ENCODE measurements at regions not wholly inside any gene's neighbourhood (a gene's known extent, or its start where the extent isn't known, plus 50 kb on each side); places are given as distances from the start of the nearest gene placed in this dataset.
"Not testable (repeated sequence)": the region's sequence is repeated elsewhere in the genome, so short reads cannot be mapped to it uniquely, and the experiment has no call there.

DNA sequence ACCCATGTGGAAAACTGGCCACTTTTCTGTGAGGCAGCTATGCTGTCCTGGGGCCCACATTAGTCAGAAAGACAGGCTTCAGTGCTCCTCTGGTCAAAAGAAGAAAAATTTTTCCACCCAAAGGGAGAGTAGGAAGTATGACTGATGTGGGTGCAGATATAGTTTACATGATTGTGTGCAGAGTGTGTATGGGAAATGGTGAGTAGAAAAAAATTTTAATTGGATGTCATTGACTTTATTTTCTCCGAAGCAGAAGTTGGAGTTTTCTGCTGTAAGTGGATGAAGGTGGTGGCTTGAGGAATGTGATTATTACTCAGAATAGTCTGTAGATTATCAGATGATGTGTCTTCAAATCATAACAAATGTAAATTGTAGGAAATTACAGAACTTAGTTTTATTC, 241.5 kb upstream of the IGFBP7 start:
- H3K27ac ChIP-seq: no peak overlapping the region
- TF ChIP-seq POLR2A (IDR thresholded peaks at IDR 0.05) (no peak), POLR2AphosphoS5 (IDR thresholded peaks at IDR 0.05) (no peak), EP300 (IDR thresholded peaks at IDR 0.05) (no peak)
- TF ChIP-seq, protein P1, sequence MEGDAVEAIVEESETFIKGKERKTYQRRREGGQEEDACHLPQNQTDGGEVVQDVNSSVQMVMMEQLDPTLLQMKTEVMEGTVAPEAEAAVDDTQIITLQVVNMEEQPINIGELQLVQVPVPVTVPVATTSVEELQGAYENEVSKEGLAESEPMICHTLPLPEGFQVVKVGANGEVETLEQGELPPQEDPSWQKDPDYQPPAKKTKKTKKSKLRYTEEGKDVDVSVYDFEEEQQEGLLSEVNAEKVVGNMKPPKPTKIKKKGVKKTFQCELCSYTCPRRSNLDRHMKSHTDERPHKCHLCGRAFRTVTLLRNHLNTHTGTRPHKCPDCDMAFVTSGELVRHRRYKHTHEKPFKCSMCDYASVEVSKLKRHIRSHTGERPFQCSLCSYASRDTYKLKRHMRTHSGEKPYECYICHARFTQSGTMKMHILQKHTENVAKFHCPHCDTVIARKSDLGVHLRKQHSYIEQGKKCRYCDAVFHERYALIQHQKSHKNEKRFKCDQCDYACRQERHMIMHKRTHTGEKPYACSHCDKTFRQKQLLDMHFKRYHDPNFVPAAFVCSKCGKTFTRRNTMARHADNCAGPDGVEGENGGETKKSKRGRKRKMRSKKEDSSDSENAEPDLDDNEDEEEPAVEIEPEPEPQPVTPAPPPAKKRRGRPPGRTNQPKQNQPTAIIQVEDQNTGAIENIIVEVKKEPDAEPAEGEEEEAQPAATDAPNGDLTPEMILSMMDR (IDR thresholded peaks at IDR 0.05): no peak
- no peak for DNase-seq (ENCODE audit: low spot score in 2 of 2)
- 80% methylated on average over 1 of the region's 1 CpG for WGBS
- H3K27me3 ChIP-seq: no peaks in the 10 kb centered on the region
- H3K36me3 ChIP-seq: no peaks in the 10 kb centered on the region
- no peaks in the 10 kb centered on the region for H3K4me1 ChIP-seq
- H3K4me3 ChIP-seq: no peak overlapping the region
- no peaks in the 10 kb centered on the region for H3K9me3 ChIP-seq

DNA sequence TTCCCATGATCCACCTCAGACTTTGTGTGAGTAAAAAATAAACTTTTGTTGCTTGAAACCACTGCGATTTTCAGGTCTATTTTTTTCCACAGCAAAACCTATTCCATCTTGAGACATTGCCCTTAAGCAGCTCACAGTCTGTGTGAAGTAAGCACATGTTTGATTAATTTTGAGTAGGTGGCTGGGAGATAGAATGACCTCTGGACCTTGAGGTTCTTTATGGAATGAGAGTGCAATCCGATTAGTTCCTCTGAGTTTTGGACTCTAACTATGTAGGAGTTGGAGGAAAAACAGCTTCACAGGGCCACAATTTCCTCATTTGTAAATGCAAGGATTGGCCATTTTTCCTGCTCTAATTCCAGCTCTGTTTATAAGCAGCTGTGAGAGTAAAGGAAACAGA, 234.1 kb upstream of the IGFBP7 start:
- Histone ChIP-seq H3K4me3 (no peak overlapping the region), H3K4me1 (no peaks in the 10 kb centered on the region), H3K36me3 (no peaks in the 10 kb centered on the region), H3K27me3 (no peaks in the 10 kb centered on the region), H3K9me3 (no peaks in the 10 kb centered on the region), H3K27ac (no peak overlapping the region)
- WGBS: 82% methylated on average over 2 of the region's 2 CpGs
- TF ChIP-seq POLR2AphosphoS5 (IDR thresholded peaks at IDR 0.05) (no peak), POLR2A (IDR thresholded peaks at IDR 0.05) (no peak), EP300 (IDR thresholded peaks at IDR 0.05) (no peak)
- TF ChIP-seq, protein P1 (IDR thresholded peaks at IDR 0.05): no peak
- DNase-seq (ENCODE audit: low spot score in 2 of 2): no peak

DNA sequence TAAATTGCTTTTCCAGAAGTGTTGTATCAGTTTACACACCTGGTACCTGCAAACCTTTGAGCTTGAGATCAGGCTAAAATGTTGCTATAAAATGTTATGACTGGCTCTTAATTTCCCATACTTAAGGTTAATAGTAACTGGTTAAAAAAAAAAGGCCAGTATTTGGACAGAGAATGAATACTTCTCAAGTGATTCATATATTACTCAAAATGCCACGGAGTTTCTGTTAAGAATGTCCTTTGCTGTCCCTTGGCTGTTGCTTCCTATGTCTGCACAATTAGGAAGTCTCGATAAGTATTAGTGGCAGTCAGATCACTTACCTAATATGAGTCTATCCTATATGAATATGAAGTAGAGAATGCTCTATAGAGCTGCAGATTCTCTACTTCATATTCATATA, 232.2 kb upstream of the IGFBP7 start:
- 54% methylated on average over 2 of the region's 2 CpGs for WGBS
- no peak for TF ChIP-seq POLR2A (IDR thresholded peaks at IDR 0.05)
- TF ChIP-seq POLR2AphosphoS5 (IDR thresholded peaks at IDR 0.05): no peak
- TF ChIP-seq, protein P1 (IDR thresholded peaks at IDR 0.05): no peak
- TF ChIP-seq EP300 (IDR thresholded peaks at IDR 0.05): no peak
- H3K4me3 ChIP-seq: no peak overlapping the region
- no peaks in the 10 kb centered on the region for H3K27me3 ChIP-seq
- no peaks in the 10 kb centered on the region for H3K9me3 ChIP-seq
- H3K27ac ChIP-seq: no peak overlapping the region
- no peaks in the 10 kb centered on the region for H3K4me1 ChIP-seq
- DNase-seq (ENCODE audit: low spot score in 2 of 2): no peak
- H3K36me3 ChIP-seq: no peaks in the 10 kb centered on the region

DNA sequence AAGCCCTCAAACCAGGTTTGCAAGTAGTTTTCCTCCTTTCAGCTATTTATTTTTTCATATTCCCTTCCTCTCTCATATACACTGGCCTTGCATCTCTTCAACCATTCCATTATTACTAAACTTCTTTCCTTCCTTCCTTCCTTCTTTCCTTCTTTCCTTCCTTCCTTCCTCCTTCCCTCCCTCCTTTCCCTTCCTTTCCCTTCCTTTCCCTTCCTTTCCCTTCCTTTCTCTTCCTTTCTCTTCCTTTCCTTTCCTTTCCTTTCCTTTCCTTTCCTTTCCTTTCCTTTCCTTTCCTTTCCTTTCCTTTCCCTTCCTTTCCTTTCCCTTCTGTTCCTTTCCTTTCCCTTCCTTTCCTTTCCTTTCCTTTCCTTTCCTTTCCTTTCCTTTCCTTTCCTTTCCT, 228.7 kb upstream of the IGFBP7 start:
- H3K4me3 ChIP-seq; H3K36me3 ChIP-seq; H3K27me3 ChIP-seq; H3K27ac ChIP-seq; H3K9me3 ChIP-seq; H3K4me1 ChIP-seq; DNase-seq (ENCODE audit: low spot score in 2 of 2): not testable (repeated sequence)

DNA sequence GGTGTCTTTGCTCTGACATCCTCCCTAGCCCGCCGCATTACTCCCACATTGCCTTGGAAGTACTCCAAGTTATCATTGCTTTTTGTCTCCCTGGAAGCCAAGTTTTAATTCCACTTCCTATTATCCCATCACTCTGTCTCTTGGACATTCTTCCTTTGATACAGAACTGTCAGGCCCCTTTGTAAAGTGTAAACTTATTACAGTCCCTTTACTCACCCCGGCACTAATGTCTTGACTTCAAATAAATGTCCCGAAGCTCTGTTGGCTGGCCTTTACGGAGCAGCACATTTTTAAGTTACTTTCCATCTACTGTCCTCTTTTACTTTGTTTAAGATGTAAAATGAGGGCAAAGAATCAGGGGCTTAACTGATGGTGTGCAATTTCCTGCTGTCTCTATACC, 223.5 kb upstream of the IGFBP7 start:
- no peak overlapping the region for H3K4me3 ChIP-seq
- no peaks in the 10 kb centered on the region for H3K36me3 ChIP-seq
- TF ChIP-seq POLR2AphosphoS5 (IDR thresholded peaks at IDR 0.05) (no peak), EP300 (IDR thresholded peaks at IDR 0.05) (no peak), POLR2A (IDR thresholded peaks at IDR 0.05) (no peak)
- TF ChIP-seq, protein P1 (IDR thresholded peaks at IDR 0.05): no peak
- DNase-seq (ENCODE audit: low spot score in 2 of 2): no peak
- WGBS: 42% methylated on average over 5 of the region's 5 CpGs
- H3K27me3 ChIP-seq: no peaks in the 10 kb centered on the region
- H3K9me3 ChIP-seq: no peaks in the 10 kb centered on the region
- no peaks in the 10 kb centered on the region for H3K4me1 ChIP-seq
- H3K27ac ChIP-seq: no peak overlapping the region

DNA sequence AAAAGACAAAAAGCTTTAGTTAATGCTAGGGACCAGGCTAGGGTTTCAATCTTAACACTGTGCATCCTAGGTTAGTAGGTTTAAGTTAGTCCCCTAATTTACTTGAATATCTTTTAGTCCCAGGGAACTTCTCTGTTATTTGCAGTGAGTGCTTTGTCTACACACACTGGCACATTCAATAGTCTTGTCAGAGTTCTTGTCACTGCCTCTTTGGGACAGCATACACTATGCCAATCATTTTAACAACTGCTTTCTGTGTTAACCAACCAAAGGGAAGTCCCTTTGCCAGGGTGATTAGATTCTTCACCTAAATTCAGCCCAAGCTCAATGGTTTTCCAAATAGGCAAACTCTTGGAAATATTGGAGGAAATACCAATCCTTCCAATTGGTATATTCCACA, 221.8 kb upstream of the IGFBP7 start:
- Histone ChIP-seq H3K4me1 (no peaks in the 10 kb centered on the region), H3K27me3 (no peaks in the 10 kb centered on the region), H3K4me3 (no peak overlapping the region), H3K36me3 (no peaks in the 10 kb centered on the region), H3K27ac (no peak overlapping the region), H3K9me3 (no peaks in the 10 kb centered on the region)
- no peak for DNase-seq (ENCODE audit: low spot score in 2 of 2)
- TF ChIP-seq POLR2A (IDR thresholded peaks at IDR 0.05): no peak
- no peak for TF ChIP-seq POLR2AphosphoS5 (IDR thresholded peaks at IDR 0.05)
- TF ChIP-seq, protein P1 (IDR thresholded peaks at IDR 0.05): no peak
- no peak for TF ChIP-seq EP300 (IDR thresholded peaks at IDR 0.05)

Data from suprapubic skin (tissue), 4 donors.